ENCODE measurements at regions not wholly inside any gene's neighbourhood (a gene's known extent, or its start where the extent isn't known, plus 50 kb on each side); places are given as distances from the start of the nearest gene placed in this dataset.
"Not testable (repeated sequence)": the region's sequence is repeated elsewhere in the genome, so short reads cannot be mapped to it uniquely, and the experiment has no call there.

DNA sequence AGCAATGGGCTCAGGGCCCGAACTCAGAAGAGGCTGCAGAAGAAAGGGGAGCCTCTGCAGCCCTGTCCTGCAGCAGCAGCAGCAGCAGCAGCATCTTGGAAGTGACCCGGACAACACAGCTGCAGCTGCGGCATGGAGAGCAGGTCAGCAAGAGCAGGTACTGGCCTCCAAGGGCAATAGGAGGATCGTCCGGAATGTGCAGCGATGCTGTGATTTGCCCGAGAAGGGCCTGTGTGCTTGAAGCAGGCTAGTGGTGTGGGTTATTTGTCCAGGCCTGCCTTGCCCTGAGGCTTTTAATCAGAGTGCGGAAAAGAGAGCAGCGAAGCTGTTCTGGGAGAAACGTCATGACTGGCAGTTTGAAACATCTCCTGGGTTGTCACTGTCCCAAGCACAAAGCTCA lies 126.0 kb downstream of the F11 start (continued):
- TF ChIP-seq REST (IDR thresholded peaks at IDR 0.05; ENCODE audit: unreplicated experiment) (no peak), NANOG (IDR thresholded peaks at IDR 0.05; ENCODE audit: borderline replicate concordance) (no peak), POLR2AphosphoS5 (IDR thresholded peaks at IDR 0.05; ENCODE audit: low read depth) (no peak), CREB1 (CRISPR knock-in tag; IDR thresholded peaks at IDR 0.05; ENCODE audit: low read depth) (no peak), JUNB (IDR thresholded peaks at IDR 0.05; ENCODE audit: unreplicated experiment) (no peak)
- TF ChIP-seq, protein P1, sequence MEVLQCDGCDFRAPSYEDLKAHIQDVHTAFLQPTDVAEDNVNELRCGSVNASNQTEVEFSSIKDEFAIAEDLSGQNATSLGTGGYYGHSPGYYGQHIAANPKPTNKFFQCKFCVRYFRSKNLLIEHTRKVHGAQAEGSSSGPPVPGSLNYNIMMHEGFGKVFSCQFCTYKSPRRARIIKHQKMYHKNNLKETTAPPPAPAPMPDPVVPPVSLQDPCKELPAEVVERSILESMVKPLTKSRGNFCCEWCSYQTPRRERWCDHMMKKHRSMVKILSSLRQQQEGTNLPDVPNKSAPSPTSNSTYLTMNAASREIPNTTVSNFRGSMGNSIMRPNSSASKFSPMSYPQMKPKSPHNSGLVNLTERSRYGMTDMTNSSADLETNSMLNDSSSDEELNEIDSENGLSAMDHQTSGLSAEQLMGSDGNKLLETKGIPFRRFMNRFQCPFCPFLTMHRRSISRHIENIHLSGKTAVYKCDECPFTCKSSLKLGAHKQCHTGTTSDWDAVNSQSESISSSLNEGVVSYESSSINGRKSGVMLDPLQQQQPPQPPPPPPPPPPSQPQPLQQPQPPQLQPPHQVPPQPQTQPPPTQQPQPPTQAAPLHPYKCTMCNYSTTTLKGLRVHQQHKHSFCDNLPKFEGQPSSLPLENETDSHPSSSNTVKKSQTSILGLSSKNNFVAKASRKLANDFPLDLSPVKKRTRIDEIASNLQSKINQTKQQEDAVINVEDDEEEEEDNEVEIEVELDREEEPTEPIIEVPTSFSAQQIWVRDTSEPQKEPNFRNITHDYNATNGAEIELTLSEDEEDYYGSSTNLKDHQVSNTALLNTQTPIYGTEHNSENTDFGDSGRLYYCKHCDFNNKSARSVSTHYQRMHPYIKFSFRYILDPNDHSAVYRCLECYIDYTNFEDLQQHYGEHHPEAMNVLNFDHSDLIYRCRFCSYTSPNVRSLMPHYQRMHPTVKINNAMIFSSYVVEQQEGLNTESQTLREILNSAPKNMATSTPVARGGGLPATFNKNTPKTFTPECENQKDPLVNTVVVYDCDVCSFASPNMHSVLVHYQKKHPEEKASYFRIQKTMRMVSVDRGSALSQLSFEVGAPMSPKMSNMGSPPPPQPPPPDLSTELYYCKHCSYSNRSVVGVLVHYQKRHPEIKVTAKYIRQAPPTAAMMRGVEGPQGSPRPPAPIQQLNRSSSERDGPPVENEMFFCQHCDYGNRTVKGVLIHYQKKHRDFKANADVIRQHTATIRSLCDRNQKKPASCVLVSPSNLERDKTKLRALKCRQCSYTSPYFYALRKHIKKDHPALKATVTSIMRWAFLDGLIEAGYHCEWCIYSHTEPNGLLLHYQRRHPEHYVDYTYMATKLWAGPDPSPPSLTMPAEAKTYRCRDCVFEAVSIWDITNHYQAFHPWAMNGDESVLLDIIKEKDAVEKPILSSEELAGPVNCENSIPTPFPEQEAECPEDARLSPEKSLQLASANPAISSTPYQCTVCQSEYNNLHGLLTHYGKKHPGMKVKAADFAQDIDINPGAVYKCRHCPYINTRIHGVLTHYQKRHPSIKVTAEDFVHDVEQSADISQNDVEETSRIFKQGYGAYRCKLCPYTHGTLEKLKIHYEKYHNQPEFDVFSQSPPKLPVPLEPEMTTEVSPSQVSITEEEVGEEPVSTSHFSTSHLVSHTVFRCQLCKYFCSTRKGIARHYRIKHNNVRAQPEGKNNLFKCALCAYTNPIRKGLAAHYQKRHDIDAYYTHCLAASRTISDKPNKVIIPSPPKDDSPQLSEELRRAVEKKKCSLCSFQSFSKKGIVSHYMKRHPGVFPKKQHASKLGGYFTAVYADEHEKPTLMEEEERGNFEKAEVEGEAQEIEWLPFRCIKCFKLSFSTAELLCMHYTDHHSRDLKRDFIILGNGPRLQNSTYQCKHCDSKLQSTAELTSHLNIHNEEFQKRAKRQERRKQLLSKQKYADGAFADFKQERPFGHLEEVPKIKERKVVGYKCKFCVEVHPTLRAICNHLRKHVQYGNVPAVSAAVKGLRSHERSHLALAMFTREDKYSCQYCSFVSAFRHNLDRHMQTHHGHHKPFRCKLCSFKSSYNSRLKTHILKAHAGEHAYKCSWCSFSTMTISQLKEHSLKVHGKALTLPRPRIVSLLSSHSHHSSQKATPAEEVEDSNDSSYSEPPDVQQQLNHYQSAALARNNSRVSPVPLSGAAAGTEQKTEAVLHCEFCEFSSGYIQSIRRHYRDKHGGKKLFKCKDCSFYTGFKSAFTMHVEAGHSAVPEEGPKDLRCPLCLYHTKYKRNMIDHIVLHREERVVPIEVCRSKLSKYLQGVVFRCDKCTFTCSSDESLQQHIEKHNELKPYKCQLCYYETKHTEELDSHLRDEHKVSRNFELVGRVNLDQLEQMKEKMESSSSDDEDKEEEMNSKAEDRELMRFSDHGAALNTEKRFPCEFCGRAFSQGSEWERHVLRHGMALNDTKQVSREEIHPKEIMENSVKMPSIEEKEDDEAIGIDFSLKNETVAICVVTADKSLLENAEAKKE (CRISPR knock-in tag; IDR thresholded peaks at IDR 0.05), result no peak

GRCh38 chr4:186384328-186384727 lies 118.3 kb downstream of the F11 start:
- H3K27me3 ChIP-seq (ENCODE audit: insufficient read depth); H3F3A ChIP-seq (replicated peaks; ENCODE audit: low read depth); H3K9me3 Mint-ChIP-seq; H3K27me3 Mint-ChIP-seq (ENCODE audit: insufficient read depth, low read depth, poor library complexity); H3K36me3 Mint-ChIP-seq (ENCODE audit: low read depth); H3K36me3 ChIP-seq (ENCODE audit: insufficient read depth); DNase-seq (ENCODE audit: low spot score); H3K27ac Mint-ChIP-seq; ATAC-seq; H3K4me1 Mint-ChIP-seq; H3K4me3 Mint-ChIP-seq; H3K4me1 ChIP-seq (ENCODE audit: insufficient read depth); H3K4me2 ChIP-seq; H3K27ac ChIP-seq (ENCODE audit: low read depth); H4K20me1 ChIP-seq (replicated peaks; ENCODE audit: insufficient read depth); H3K4me3 ChIP-seq; H2AFZ ChIP-seq; H3K9me2 ChIP-seq (ENCODE audit: insufficient read depth); H3K79me2 ChIP-seq (replicated peaks; ENCODE audit: insufficient read depth): not testable (repeated sequence)

Data from GM23338 (cell line).